Naive B cell (primary cell): ENCODE measurements at regions not wholly inside any gene's neighbourhood (a gene's known extent, or its start where the extent isn't known, plus 50 kb on each side); places are given as distances from the start of the nearest gene placed in this dataset.
A peak's percentile ranks its signal among the peaks of the same experiment; 100 is the strongest.

ENCODE experiments used
- ATAC-seq, 2 donors: fragments of 150-1000 bp; cut with Tn5 transposase; 2 replicates each; pipeline ENCODE4 v1.10.0; 2021; ENCODE audit warnings: low read depth in 2 of 2, mild to moderate bottlenecking in 2 of 2, moderate library complexity in 2 of 2
- DNase-seq: peaks from one replicate; pipeline ENCODE4 v3.0.0; 2022
- H3K27ac Mint-ChIP-seq, 6 donors: one replicate each; pipeline ENCODE4 v1.8.0; 2020 to 2022; ENCODE audit warnings: mild to moderate bottlenecking in 6 of 6, mixed read lengths in 6 of 6, moderate library complexity in 5 of 6, inconsistent platforms in 2 of 6
- H3K27me3 Mint-ChIP-seq, 3 donors: one replicate each; pipeline ENCODE4 v1.8.0; 2021 to 2022; ENCODE audit warnings: mixed read lengths in 3 of 3, mild to moderate bottlenecking in 1 of 3
- H3K36me3 Mint-ChIP-seq, 2 donors: one replicate each; pipeline ENCODE4 v1.8.0; 2020 to 2022; ENCODE audit warnings: mixed read lengths in 2 of 2, inconsistent platforms in 1 of 2, mild to moderate bottlenecking in 1 of 2
- H3K4me1 Mint-ChIP-seq, 3 donors: one replicate each; pipeline ENCODE4 v1.8.0; 2020 to 2022; ENCODE audit warnings: mixed read lengths in 3 of 3, inconsistent platforms in 1 of 3, mild to moderate bottlenecking in 1 of 3, moderate library complexity in 1 of 3
- H3K4me3 Mint-ChIP-seq, 8 donors: one replicate each; pipeline ENCODE4 v1.8.0; 2020 to 2022; ENCODE audit warnings: mild to moderate bottlenecking in 8 of 8, mixed read lengths in 8 of 8, moderate library complexity in 8 of 8, inconsistent platforms in 2 of 8
- H3K9me3 Mint-ChIP-seq, 7 donors: one replicate each; pipeline ENCODE4 v1.8.0; 2020 to 2022; ENCODE audit warnings: mixed read lengths in 7 of 7, mild to moderate bottlenecking in 5 of 7, inconsistent platforms in 2 of 7, moderate library complexity in 1 of 7

GRCh38 chr4:45324455-45325417 is 598.4 kb upstream of the GNPDA2 start:
- Mint-ChIP-seq H3K36me3 (no peaks in the 10 kb centered on the region), H3K9me3 (peaks cover 0 to 6% (median 0%) of the 10 kb centered on the region in 7 donors), H3K27ac (no peak overlapping the region), H3K27me3 (no peaks in the 10 kb centered on the region), H3K4me1 (no peaks in the 10 kb centered on the region), H3K4me3 (no peak overlapping the region)
- ATAC-seq (no peak), DNase-seq (no peak)

DNA sequence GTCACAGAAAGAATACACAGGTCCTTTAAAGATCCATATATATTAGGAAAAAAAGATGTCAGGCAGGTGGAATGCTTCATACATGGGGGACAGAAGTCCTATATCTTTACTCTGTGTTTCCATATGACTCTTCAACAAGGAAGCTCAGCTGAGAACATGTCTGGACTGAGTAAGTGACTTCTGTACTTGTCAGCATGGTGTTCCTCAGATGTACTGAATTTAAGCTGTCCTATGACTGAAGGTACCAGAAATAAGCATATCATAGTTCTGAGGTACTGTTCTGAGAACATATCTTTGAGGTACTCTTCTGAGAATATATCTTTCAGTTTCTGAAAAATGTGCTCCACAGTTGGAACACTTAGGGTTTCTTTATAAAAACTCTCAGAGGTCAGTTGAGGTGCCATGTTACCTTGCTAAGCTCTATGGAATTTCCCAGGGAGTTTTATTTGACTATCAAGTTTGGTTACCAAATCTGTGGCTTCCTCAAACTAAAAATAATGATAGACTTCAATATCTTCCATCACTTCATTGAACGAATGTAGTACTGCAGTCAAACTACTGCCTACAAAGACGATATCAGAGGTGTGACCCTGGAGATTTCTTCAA is 597.2 kb upstream of the GNPDA2 start:
- Mint-ChIP-seq H3K4me3 (no peak overlapping the region), H3K27ac (no peak overlapping the region), H3K4me1 (no peaks in the 10 kb centered on the region), H3K9me3 (peaks cover 0 to 5% (median 0%) of the 10 kb centered on the region in 7 donors), H3K27me3 (no peaks in the 10 kb centered on the region), H3K36me3 (no peaks in the 10 kb centered on the region)
- DNase-seq: no peak
- ATAC-seq: no peak

- DNase-seq (no peak), ATAC-seq (no peak)
- no peaks in the 10 kb centered on the region for H3K27me3 Mint-ChIP-seq
- H3K4me3 Mint-ChIP-seq: no peak overlapping the region
- H3K9me3 Mint-ChIP-seq: peaks cover 0 to 5% (median 3%) of the 10 kb centered on the region in 7 donors
- no peaks in the 10 kb centered on the region for H3K4me1 Mint-ChIP-seq
- H3K36me3 Mint-ChIP-seq: no peaks in the 10 kb centered on the region
- no peak overlapping the region for H3K27ac Mint-ChIP-seq
Measured at GRCh38 chr4:45317739-45318138, 591.4 kb upstream of the GNPDA2 start.

GRCh38 chr4:45317276-45317675 is 590.9 kb upstream of the GNPDA2 start:
- DNase-seq (no peak), ATAC-seq (no peak)
- Mint-ChIP-seq H3K4me1 (no peaks in the 10 kb centered on the region), H3K27me3 (no peaks in the 10 kb centered on the region), H3K27ac (no peak overlapping the region), H3K9me3 (peaks cover 0 to 5% (median 3%) of the 10 kb centered on the region in 7 donors), H3K4me3 (no peak overlapping the region), H3K36me3 (no peaks in the 10 kb centered on the region)

- no peak overlapping the region for H3K4me3 Mint-ChIP-seq
- no peaks in the 10 kb centered on the region for H3K27me3 Mint-ChIP-seq
Measured at GRCh38 chr4:45316257-45316656, 589.9 kb upstream of the GNPDA2 start.

GRCh38 chr4:45302828-45303227 is 576.5 kb upstream of the GNPDA2 start:
- Mint-ChIP-seq H3K27ac (no peak overlapping the region), H3K4me1 (no peaks in the 10 kb centered on the region), H3K9me3 (peaks cover 0 to 2% (median 0%) of the 10 kb centered on the region in 7 donors)

More at GRCh38 chr4:45316257-45316656, 589.9 kb upstream of the GNPDA2 start:
- H3K36me3 Mint-ChIP-seq: no peaks in the 10 kb centered on the region
- ATAC-seq (no peak), DNase-seq (no peak)
- peaks cover 0 to 7% (median 3%) of the 10 kb centered on the region in 7 donors for H3K9me3 Mint-ChIP-seq
- no peaks in the 10 kb centered on the region for H3K4me1 Mint-ChIP-seq
- H3K27ac Mint-ChIP-seq: no peak overlapping the region

DNA sequence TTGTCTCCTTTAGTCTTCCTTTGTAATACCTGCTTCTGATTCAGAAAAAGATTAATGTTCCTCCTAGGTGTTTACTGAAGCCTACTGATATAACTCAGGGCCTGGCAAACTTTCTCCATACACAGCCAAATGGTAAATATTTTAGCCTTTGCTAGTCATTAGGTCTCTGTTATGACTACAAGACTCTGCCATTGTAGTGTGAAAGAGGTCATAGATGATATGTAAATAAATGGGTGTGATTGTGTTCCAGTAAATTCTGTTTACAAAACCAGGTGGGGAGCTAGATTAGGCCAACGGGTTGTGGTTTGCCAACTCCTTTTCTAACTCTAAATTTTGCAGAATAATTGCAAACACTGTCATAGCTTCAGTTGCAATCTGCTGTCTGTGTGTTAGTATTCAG is 568.1 kb upstream of the GNPDA2 start:
- Mint-ChIP-seq H3K4me1 (no peaks in the 10 kb centered on the region), H3K9me3 (peaks cover 0 to 17% (median 8%) of the 10 kb centered on the region in 7 donors), H3K4me3 (no peak overlapping the region), H3K27ac (no peak overlapping the region), H3K27me3 (no peaks in the 10 kb centered on the region), H3K36me3 (no peaks in the 10 kb centered on the region)
- DNase-seq (no peak), ATAC-seq (no peak)

More at GRCh38 chr4:45302828-45303227, 576.5 kb upstream of the GNPDA2 start:
- no peaks in the 10 kb centered on the region for H3K27me3 Mint-ChIP-seq
- no peaks in the 10 kb centered on the region for H3K36me3 Mint-ChIP-seq
- ATAC-seq: no peak
- H3K4me3 Mint-ChIP-seq: no peak overlapping the region
- DNase-seq: no peak

DNA sequence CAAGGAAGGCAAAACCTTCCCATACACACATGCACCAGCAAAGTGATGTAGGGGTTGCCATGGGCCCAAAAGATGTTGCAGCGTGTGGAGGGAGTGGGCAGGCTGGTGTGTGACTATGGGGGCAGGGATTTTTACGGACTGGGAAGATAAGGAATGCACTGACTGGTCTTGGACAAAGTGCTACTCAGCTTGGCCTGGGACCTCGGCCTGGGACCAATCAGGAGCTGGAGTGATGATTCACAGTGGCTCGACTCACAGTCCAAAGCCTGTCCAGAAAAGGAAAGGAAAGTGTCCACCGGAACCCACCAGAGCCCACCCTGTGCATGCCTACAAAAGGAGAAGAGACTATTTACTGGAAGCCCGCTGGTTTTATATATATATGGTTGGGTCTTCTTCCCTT is 567.0 kb upstream of the GNPDA2 start:
- H3K27ac Mint-ChIP-seq: no peak overlapping the region
- no peak for ATAC-seq
- no peaks in the 10 kb centered on the region for H3K27me3 Mint-ChIP-seq
- peaks cover 0 to 17% (median 11%) of the 10 kb centered on the region in 7 donors for H3K9me3 Mint-ChIP-seq
- H3K4me3 Mint-ChIP-seq: no peak overlapping the region
- H3K4me1 Mint-ChIP-seq: no peaks in the 10 kb centered on the region
- H3K36me3 Mint-ChIP-seq: no peaks in the 10 kb centered on the region
- DNase-seq: no peak

DNA sequence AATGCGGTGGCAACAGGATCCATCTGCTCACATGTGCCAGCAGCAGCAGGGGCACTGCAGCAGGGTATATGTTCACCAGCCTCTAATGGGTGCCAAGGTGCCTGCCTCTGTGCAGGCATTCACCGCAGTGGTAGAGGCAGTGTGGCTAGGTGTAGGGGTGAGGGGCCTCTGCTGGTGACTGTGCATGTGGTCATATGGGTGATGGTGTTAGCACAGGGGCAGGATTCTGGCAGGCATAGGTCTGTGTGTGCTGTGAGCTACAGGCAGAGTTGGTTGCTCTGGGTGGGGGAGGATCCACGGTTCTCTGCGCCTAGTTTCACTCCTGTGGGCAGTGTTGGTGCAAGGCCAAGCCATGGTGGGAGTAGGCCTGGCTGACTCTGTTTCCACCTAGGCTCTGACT is 566.5 kb upstream of the GNPDA2 start:
- H3K36me3 Mint-ChIP-seq: no peaks in the 10 kb centered on the region
- H3K27me3 Mint-ChIP-seq: no peaks in the 10 kb centered on the region
- no peak for DNase-seq
- ATAC-seq: no peak
- H3K4me1 Mint-ChIP-seq: no peaks in the 10 kb centered on the region
- H3K4me3 Mint-ChIP-seq: no peak overlapping the region
- peak overlapping the region in 1 of 6 donors; percentile 20 for H3K27ac Mint-ChIP-seq
- H3K9me3 Mint-ChIP-seq: peaks cover 0 to 17% (median 11%) of the 10 kb centered on the region in 7 donors

DNA sequence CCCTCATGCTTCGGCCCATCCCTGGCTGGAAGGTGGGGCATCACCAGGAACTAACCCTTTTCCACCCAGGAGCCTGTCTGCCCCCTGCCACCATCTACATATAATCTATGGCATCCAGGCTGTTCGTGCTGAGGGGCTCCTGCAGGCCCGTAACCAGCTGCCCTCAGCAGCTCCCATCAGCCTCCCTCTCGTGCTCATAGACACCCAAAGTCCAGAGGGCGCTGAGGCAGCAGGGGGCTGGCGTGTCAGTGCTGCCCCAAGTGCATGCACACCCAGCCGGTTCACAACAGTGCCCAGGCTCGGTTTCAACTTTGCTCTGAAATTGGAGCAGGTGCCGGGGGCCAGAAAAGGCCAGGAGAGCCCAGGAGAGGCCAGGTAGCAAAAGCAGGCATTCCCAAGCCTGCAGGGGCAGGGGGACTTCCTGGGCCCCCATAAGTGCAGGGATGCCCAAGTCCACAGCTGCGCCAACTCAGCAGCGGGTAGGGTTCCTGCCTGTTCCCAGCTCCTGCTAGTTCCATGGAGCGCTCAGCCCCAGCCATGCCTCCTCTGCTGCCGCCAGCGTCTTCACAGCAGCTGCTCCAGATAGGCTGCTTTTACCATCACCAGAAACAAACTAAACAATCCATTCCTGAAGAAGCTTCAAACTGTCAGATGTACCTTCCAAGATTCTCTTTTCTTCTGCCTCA is 558.2 kb upstream of the GNPDA2 start:
- Mint-ChIP-seq H3K27ac (no peak overlapping the region), H3K4me3 (no peak overlapping the region), H3K4me1 (no peaks in the 10 kb centered on the region), H3K36me3 (no peaks in the 10 kb centered on the region), H3K27me3 (no peaks in the 10 kb centered on the region), H3K9me3 (peaks cover 0 to 8% (median 0%) of the 10 kb centered on the region in 7 donors)
- ATAC-seq: no peak
- no peak for DNase-seq

DNA sequence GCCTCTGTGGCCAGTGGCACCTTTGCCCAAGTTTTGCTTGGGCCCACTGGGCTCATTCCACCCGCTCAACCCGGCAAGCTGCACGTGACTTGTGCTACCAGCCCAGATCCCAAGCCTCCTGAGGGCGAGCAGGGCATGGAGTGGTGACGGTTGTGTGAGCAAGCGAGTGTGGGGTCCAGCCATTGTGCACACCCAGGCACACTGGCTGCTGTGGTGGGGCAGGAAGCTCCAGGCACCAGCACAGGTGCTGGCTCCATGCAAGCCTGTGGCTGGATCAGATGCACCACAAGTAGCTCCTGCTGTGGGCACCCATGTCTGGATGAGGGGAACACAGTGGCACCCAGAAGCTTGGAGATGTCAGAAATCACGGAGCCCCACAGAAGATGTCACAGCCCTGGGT is 557.0 kb upstream of the GNPDA2 start:
- H3K4me3 Mint-ChIP-seq: no peak overlapping the region
- no peak for ATAC-seq
- DNase-seq: no peak
- H3K27me3 Mint-ChIP-seq: no peaks in the 10 kb centered on the region
- H3K9me3 Mint-ChIP-seq: peaks cover 0 to 8% (median 0%) of the 10 kb centered on the region in 7 donors
- H3K27ac Mint-ChIP-seq: no peak overlapping the region
- H3K36me3 Mint-ChIP-seq: no peaks in the 10 kb centered on the region
- H3K4me1 Mint-ChIP-seq: no peaks in the 10 kb centered on the region

DNA sequence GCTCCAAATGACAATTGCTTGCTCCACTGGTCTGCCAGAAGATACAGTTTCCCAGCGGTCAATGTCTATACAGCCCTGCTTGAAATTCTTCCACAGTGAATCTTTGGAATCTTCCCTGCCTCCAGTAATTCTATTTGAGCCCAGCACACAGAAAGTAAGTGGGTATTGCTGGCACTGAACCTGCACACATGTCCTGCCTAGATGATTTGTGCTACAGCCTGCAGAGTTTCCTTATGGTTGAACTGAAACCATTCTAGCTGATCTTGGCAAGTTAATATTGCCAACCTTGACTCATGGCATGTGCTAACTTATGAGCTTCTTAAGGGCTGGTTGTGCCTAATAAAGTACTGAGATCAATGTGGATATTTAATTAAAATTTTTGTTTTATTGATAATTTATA is 553.8 kb upstream of the GNPDA2 start:
- no peaks in the 10 kb centered on the region for H3K4me1 Mint-ChIP-seq
- H3K9me3 Mint-ChIP-seq: peaks cover 0 to 3% (median 0%) of the 10 kb centered on the region in 7 donors
- H3K27me3 Mint-ChIP-seq: no peaks in the 10 kb centered on the region
- ATAC-seq (no peak), DNase-seq (no peak)
- H3K4me3 Mint-ChIP-seq: no peak overlapping the region
- no peaks in the 10 kb centered on the region for H3K36me3 Mint-ChIP-seq
- no peak overlapping the region for H3K27ac Mint-ChIP-seq

DNA sequence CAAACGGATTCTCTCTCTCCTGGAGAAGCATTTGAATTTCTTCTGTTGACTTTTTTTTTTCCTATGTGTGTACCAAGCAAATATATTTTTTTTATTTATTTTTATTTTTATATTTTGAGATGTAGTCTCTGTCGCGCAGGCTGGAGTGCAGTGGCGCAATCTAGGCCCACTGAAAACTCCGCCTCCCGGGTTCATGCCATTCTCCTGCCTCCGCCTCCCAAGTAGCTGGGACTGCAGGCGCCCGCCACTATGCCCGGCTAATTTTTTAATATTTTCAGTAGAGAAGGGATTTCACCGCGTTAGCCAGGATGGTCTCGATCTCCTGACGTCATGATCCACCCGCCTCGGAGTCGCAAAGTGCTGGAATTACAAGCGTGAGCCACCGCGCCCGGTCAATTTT is 549.5 kb upstream of the GNPDA2 start:
- no peaks in the 10 kb centered on the region for H3K36me3 Mint-ChIP-seq
- no peaks in the 10 kb centered on the region for H3K4me1 Mint-ChIP-seq
- H3K27me3 Mint-ChIP-seq: no peaks in the 10 kb centered on the region

More for the DNA sequence above, 549.5 kb upstream of the GNPDA2 start:
- H3K4me3 Mint-ChIP-seq: no peak overlapping the region
- DNase-seq (no peak), ATAC-seq (no peak)
- no peak overlapping the region for H3K27ac Mint-ChIP-seq
- peaks cover 0 to 7% (median 0%) of the 10 kb centered on the region in 7 donors for H3K9me3 Mint-ChIP-seq
